A172 (cell line): ENCODE measurements at regions not wholly inside any gene's neighbourhood (a gene's known extent, or its start where the extent isn't known, plus 50 kb on each side); places are given as distances from the start of the nearest gene placed in this dataset.

Experiments used
- DNase-seq: peaks from one replicate; pipeline ENCODE4 v3.0.0-alpha.2; 2015; ENCODE audit warnings: low spot score

DNA sequence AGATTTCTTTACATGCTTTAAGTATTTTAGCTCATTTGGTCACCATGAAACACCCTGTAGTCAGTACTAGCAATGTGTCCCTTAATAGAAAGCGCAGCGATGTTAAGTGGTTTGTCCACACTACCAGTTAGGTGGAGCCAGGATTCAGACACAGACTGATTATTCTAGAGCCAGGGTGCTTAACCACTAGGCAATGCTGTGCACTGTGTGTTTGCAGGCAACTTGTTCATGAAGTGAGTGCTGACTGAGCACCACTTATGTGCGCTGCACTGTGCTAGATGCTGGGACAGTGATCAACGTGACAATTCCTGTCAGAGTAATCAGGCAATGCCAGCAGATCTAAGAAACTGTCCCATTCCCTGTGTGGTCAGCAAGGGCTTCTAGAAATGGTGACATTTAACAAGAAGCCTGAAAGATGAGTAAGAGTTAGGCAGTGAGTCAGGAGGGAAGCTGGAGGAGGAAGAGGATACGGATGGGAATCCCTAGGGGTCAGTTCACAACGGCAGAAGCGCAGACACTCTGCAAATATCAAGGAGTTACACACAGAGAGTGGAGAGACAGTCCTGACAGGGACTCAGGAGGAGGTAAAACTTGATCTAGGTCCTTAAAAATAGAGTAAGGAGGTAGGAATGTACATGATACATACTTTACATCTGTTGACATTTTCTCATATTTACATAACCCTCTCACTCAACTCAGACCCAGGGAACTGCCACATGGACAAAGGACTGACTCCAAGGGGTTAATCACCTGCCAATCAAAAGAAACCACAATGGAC lies 69.7 kb upstream of the EGR2 start:
- DNase-seq, result peak; percentile 68

DNA sequence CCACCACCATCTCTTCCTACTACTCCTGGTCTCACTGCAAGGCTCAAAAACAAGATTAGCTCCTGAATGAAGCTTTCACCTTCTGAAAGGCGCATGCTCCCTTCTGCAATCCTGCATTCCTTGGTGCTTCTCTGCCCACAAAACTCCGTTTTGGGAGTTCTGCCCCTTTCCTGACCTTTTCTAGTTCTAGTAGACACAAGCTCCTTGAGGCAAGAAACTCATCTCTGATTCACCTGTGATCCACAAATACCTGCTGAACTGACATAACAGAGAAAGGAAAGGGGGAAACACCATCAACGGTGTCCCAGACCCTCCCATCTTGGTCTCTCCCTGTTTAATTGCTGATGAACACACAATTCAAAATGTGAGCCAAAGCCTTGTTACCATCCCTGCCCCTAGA lies 64.0 kb upstream of the EGR2 start:
- DNase-seq, result no peak

GRCh38 chr10:62873866-62874265 lies 57.7 kb upstream of the EGR2 start:
- DNase-seq, result no peak

DNA sequence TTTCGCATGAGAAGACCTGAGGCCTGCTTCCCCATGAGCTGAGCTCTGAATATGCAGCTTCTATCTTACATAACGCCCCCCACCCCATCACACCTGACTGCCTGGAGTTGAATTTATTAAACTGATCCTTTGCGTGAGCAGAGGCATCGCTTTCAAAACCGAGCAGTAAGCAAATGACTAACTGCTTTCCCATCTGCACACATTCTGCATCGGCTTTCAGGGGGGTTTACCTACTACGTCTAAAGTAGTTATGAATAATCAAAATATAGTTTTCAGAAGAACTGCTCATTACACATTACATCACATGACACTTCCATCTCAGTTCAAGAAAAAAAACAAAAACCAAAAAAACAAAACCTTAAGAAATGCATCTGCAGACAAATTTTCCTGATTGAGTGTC lies 54.7 kb upstream of the EGR2 start:
- no peak for DNase-seq

DNA sequence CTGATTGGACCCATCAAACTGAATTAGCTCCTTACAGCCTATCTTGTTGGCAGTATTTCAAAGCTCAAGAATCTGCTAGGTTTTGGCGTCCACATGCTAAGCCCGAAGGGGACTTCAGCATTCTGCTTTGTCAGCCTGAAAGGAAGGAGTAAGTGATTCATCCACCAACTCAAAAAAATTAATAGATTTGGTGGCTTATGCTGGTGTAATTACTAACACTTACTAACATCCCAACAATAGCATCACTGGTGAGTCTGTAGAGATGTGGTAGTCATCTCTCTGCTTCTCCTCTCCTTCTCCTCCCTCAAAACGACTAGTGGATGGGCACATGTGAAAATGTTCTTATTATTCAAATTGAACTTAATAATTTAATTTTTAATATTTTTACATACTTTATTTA lies 53.8 kb upstream of the EGR2 start:
- no peak for DNase-seq

DNA sequence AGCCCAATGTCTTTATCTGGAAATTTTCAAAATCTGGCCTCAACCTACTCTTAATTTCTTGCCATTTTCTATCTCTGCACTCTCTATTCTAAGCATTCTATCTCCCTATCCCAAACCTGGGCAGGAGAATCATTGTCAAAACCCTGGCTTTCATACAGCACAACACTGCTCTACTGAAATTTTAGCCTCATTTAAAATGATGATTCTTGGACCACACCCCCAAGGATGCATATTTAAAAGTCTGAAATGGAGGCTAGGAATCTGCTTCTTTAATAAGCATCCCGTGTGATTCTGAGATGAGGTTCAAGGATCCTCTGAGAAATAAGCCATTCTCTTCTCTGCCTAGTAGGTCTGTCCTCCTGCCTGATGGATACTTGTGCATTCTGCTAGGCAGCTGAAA lies 50.8 kb upstream of the EGR2 start:
- no peak for DNase-seq

DNA sequence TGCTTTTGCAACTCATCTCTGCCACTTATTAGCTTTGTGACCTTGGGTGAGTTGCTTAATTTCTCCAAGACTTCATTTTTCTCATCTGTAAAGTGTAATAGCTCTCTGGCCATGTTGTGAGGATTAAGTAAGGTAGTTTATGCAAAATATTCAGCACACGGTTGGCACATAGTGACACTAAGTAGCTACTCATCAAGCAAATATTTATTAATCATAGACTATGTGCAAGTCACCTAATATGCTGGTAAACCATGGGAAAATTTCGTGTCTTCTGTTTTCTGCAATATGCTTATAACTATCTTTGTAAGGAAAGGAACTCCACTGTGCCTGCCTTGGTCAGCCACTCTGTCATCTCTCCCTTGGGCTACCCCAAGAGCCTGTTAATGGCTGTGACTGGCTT lies 50.3 kb upstream of the EGR2 start:
- DNase-seq, result no peak
